Naive thymus-derived CD4-positive, alpha-beta T cell (primary cell): ENCODE measurements at regions not wholly inside any gene's neighbourhood (a gene's known extent, or its start where the extent isn't known, plus 50 kb on each side); places are given as distances from the start of the nearest gene placed in this dataset.

Experiments used
- ATAC-seq: fragments of 150-1000 bp; cut with Tn5 transposase; 2 replicates; pipeline ENCODE4 v1.10.0; 2021; ENCODE audit warnings: mild to moderate bottlenecking, moderate library complexity
- CTCF ChIA-PET: fragments of 350-600 bp; sonication (Branson Sonifier 250); formaldehyde crosslinking; loops from one replicate; lab custom pipeline; 2021; ENCODE audit warnings: antibody characterized with exemption; lab: Charles Lee
- POLR2A ChIA-PET: fragments of 350-600 bp; sonication (Branson Sonifier 250); formaldehyde crosslinking; loops from one replicate; lab custom pipeline; 2021; ENCODE audit warnings: antibody characterized with exemption, inconsistent platforms; lab: Charles Lee
- DNase-seq, 9 donors: peaks; one replicate each; pipeline versions ENCODE4 v3.0.0 to v3.0.0-alpha.2; 2020 to 2022; ENCODE audit warnings: mixed read lengths in 1 of 9
- H3K27ac ChIP-seq: one replicate; pipeline ENCODE4 v1.7.0; 2013; ENCODE audit warnings: mild to moderate bottlenecking, low read depth, low read length, moderate library complexity
- H3K27me3 ChIP-seq, 2 donors: one replicate each; pipeline ENCODE4 v1.7.0; 2013; ENCODE audit warnings: low read length in 2 of 2, mild to moderate bottlenecking in 2 of 2, moderate library complexity in 2 of 2; ENCODE audit not compliant: control insufficient read depth in 2 of 2, insufficient read depth in 2 of 2
- H3K36me3 ChIP-seq, 3 experiments: 1 replicate in 2 of 3; 2 replicates in 1 of 3; pipeline ENCODE4 v1.7.0; 2013; ENCODE audit warnings: low read length in 3 of 3, mild to moderate bottlenecking in 3 of 3, moderate library complexity in 1 of 3; ENCODE audit not compliant: insufficient read depth in 3 of 3, control insufficient read depth in 2 of 3
- H3K4me1 ChIP-seq, 2 donors: one replicate each; pipeline ENCODE4 v1.7.0; 2013; ENCODE audit warnings: low read length in 2 of 2, mild to moderate bottlenecking in 2 of 2, moderate library complexity in 1 of 2; ENCODE audit not compliant: control insufficient read depth in 2 of 2, insufficient read depth in 2 of 2
- H3K4me3 ChIP-seq: 2 replicates; pipeline ENCODE4 v1.7.0; 2013; ENCODE audit warnings: mild to moderate bottlenecking, low read length
- H3K9me3 ChIP-seq, 3 experiments: 1 replicate in 2 of 3; 2 replicates in 1 of 3; pipeline ENCODE4 v1.7.0; 2013; ENCODE audit warnings: low read length in 3 of 3; ENCODE audit not compliant: control insufficient read depth in 2 of 3
- H3K27ac Mint-ChIP-seq, 9 donors: one replicate each; pipeline ENCODE4 v1.8.0; 2020 to 2022; ENCODE audit warnings: mixed read lengths in 9 of 9, mild to moderate bottlenecking in 8 of 9, moderate library complexity in 5 of 9, inconsistent platforms in 2 of 9
- H3K27me3 Mint-ChIP-seq, 5 donors: one replicate each; pipeline ENCODE4 v1.8.0; 2021 to 2022; ENCODE audit warnings: mixed read lengths in 5 of 5, mild to moderate bottlenecking in 1 of 5
- H3K36me3 Mint-ChIP-seq, 5 donors: one replicate each; pipeline ENCODE4 v1.8.0; 2020 to 2022; ENCODE audit warnings: mixed read lengths in 5 of 5, mild to moderate bottlenecking in 3 of 5, inconsistent platforms in 1 of 5
- H3K4me1 Mint-ChIP-seq, 7 donors: one replicate each; pipeline ENCODE4 v1.8.0; 2020 to 2022; ENCODE audit warnings: mixed read lengths in 7 of 7, mild to moderate bottlenecking in 3 of 7, inconsistent platforms in 1 of 7
- H3K4me3 Mint-ChIP-seq, 10 donors: one replicate each; pipeline ENCODE4 v1.8.0; 2020 to 2022; ENCODE audit warnings: mild to moderate bottlenecking in 10 of 10, mixed read lengths in 10 of 10, moderate library complexity in 6 of 10, inconsistent platforms in 2 of 10
- H3K9me3 Mint-ChIP-seq, 11 donors: one replicate each; pipeline ENCODE4 v1.8.0; 2020 to 2022; ENCODE audit warnings: mixed read lengths in 11 of 11, mild to moderate bottlenecking in 4 of 11, inconsistent platforms in 1 of 11, moderate library complexity in 1 of 11
- intact Hi-C, 2 donors: fragments of 100-400 bp; cut with micrococcal nuclease; formaldehyde crosslinking; loops; one replicate each; pipeline ENCODE4 v1.15.1; 2023

GRCh38 chr3:152071315-152071714 is 197.4 kb upstream of the MBNL1 start:
- H3K27me3 Mint-ChIP-seq: peaks cover 0 to 9% (median 0%) of the 10 kb centered on the region in 5 donors
- Histone ChIP-seq H3K27me3 (no peaks in the 10 kb centered on the region), H3K4me3 (no peak overlapping the region), H3K4me1 (peaks cover 0 to 5% of the 10 kb centered on the region in 2 donors), H3K9me3 (no peaks in the 10 kb centered on the region), H3K36me3 (no peaks in the 10 kb centered on the region), H3K27ac (no peak overlapping the region)
- ChIA-PET CTCF (interaction anchor here (1.0 to 2.7 kb wide), 7 partner anchors 16 to 503 kb away, joined by 3 to 17 read pairs (median 4); no protein-coding TSS in a partner anchor), POLR2A (no interaction called here)
- no peak overlapping the region for H3K4me3 Mint-ChIP-seq
- DNase-seq (no peak), ATAC-seq (no peak)
- H3K27ac Mint-ChIP-seq: no peak overlapping the region
- intact Hi-C loops: loop anchor here (5.0 kb wide), 3 partner anchors 111 to 226 kb away; partner anchors contain the start of gene MBNL1 (in 1 of the 2)
- H3K4me1 Mint-ChIP-seq: peaks cover 0 to 6% (median 3%) of the 10 kb centered on the region in 7 donors
- peaks cover 0 to 9% (median 0%) of the 10 kb centered on the region in 11 donors for H3K9me3 Mint-ChIP-seq
- no peaks in the 10 kb centered on the region for H3K36me3 Mint-ChIP-seq

DNA sequence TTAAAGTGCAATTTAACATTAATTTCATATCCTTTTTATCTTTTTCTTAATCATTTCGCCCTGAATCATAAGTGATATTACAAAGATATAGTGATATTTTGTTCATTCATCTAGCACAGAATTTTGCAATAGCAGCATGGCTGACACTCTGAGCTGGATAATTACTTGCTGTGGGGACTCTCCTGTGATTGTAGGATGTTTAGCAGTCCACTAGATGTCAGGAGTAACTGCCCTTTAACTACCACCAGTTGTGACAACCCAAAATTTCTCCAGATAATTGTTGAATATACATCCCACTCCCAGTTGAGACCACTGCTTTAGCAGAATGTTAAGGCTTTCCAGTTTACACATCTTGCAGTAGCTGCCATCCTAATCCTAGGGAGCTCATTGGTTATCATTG is 196.8 kb upstream of the MBNL1 start:
- H3K36me3 Mint-ChIP-seq: no peaks in the 10 kb centered on the region
- H3K4me1 Mint-ChIP-seq: peaks cover 0 to 6% (median 3%) of the 10 kb centered on the region in 7 donors
- H3K4me3 Mint-ChIP-seq: no peak overlapping the region
- ChIA-PET POLR2A (interaction anchor here (0.6 kb wide), 1 partner anchor 197 kb away, joined by 3 read pairs; no protein-coding TSS in a partner anchor), CTCF (interaction anchor here (0.6 to 2.7 kb wide), 14 partner anchors 16 to 502 kb away, joined by 3 to 17 read pairs (median 4); no protein-coding TSS in a partner anchor)
- Histone ChIP-seq H3K4me3 (no peak overlapping the region), H3K27me3 (no peaks in the 10 kb centered on the region), H3K9me3 (no peaks in the 10 kb centered on the region), H3K4me1 (peaks cover 0 to 5% of the 10 kb centered on the region in 2 donors), H3K27ac (no peak overlapping the region), H3K36me3 (no peaks in the 10 kb centered on the region)
- DNase-seq (peak in 6 of 9 donors; percentile 10 to 43 (median 32)), ATAC-seq (peak; percentile 75)
- peaks cover 0 to 6% (median 0%) of the 10 kb centered on the region in 5 donors for H3K27me3 Mint-ChIP-seq
- no peak overlapping the region for H3K27ac Mint-ChIP-seq
- H3K9me3 Mint-ChIP-seq: peaks cover 0 to 9% (median 0%) of the 10 kb centered on the region in 11 donors
- intact Hi-C loops: loop anchor here (1.0 to 5.0 kb wide), 7 partner anchors 110 to 502 kb away; partner anchors contain the start of gene MBNL1 (in 1 of the 2)

GRCh38 chr3:152073267-152073666 is 195.5 kb upstream of the MBNL1 start:
- ATAC-seq: no peak
- POLR2A ChIA-PET: no interaction called here
- Histone ChIP-seq H3K27ac (no peak overlapping the region), H3K27me3 (no peaks in the 10 kb centered on the region), H3K4me1 (peaks cover 0 to 5% of the 10 kb centered on the region in 2 donors), H3K4me3 (no peak overlapping the region), H3K9me3 (no peaks in the 10 kb centered on the region), H3K36me3 (no peaks in the 10 kb centered on the region)
- intact Hi-C loops: loop anchor here (5.0 kb wide), 3 partner anchors 109 to 224 kb away; partner anchors contain the start of gene MBNL1 (in 1 of the 2)
- Mint-ChIP-seq H3K4me3 (no peak overlapping the region), H3K9me3 (peaks cover 0 to 9% (median 0%) of the 10 kb centered on the region in 11 donors), H3K36me3 (no peaks in the 10 kb centered on the region), H3K4me1 (peaks cover 0 to 6% (median 3%) of the 10 kb centered on the region in 7 donors), H3K27ac (peak overlapping the region in 1 of 9 donors; percentile 10), H3K27me3 (peaks cover 0 to 2% (median 0%) of the 10 kb centered on the region in 5 donors)
- CTCF ChIA-PET: interaction anchor here (1.4 to 2.7 kb wide), 5 partner anchors 359 to 451 kb away, joined by 3 to 17 read pairs (median 6); no protein-coding TSS in a partner anchor
- no peak for DNase-seq

GRCh38 chr3:152076148-152076547 is 192.6 kb upstream of the MBNL1 start:
- peaks cover 0 to 5% of the 10 kb centered on the region in 2 donors for H3K4me1 ChIP-seq
- H3K27ac ChIP-seq: no peak overlapping the region
- Mint-ChIP-seq H3K4me1 (peaks cover 0 to 6% (median 0%) of the 10 kb centered on the region in 7 donors), H3K27ac (no peak overlapping the region), H3K36me3 (peaks cover 0 to 5% (median 1%) of the 10 kb centered on the region in 5 donors), H3K27me3 (no peaks in the 10 kb centered on the region), H3K4me3 (no peak overlapping the region), H3K9me3 (peaks cover 0 to 12% (median 0%) of the 10 kb centered on the region in 11 donors)
- no peaks in the 10 kb centered on the region for H3K36me3 ChIP-seq
- CTCF ChIA-PET: no interaction called here
- POLR2A ChIA-PET: interaction anchor here (0.6 to 1.0 kb wide), 2 partner anchors 280 to 440 kb away, joined by 3 read pairs; no protein-coding TSS in a partner anchor
- no peaks in the 10 kb centered on the region for H3K27me3 ChIP-seq
- H3K4me3 ChIP-seq: no peak overlapping the region
- DNase-seq (peak in 2 of 9 donors; percentile 3 to 5), ATAC-seq (no peak)
- intact Hi-C loops: loop anchor here in 1 of 2 donors (1.0 to 5.0 kb wide), 3 partner anchors 193 to 396 kb away; partner anchors contain the start of gene MBNL1
- H3K9me3 ChIP-seq: no peaks in the 10 kb centered on the region

- DNase-seq (no peak), ATAC-seq (no peak)
- no peak overlapping the region for H3K4me3 ChIP-seq
- ChIA-PET POLR2A (no interaction called here), CTCF (no interaction called here)
- intact Hi-C loops: loop anchor here in 1 of 2 donors (5.0 kb wide), 1 partner anchor 207 kb away; no protein-coding TSS in a partner anchor
- peaks cover 0 to 5% of the 10 kb centered on the region in 2 donors for H3K4me1 ChIP-seq
- Mint-ChIP-seq H3K9me3 (peaks cover 0 to 15% (median 2%) of the 10 kb centered on the region in 11 donors), H3K27me3 (no peaks in the 10 kb centered on the region), H3K4me1 (peaks cover 0 to 5% (median 0%) of the 10 kb centered on the region in 7 donors), H3K27ac (peak overlapping the region in 1 of 9 donors; percentile 47), H3K4me3 (no peak overlapping the region), H3K36me3 (peaks cover 0 to 5% (median 1%) of the 10 kb centered on the region in 5 donors)
- no peaks in the 10 kb centered on the region for H3K9me3 ChIP-seq
- no peak overlapping the region for H3K27ac ChIP-seq
- no peaks in the 10 kb centered on the region for H3K27me3 ChIP-seq
- no peaks in the 10 kb centered on the region for H3K36me3 ChIP-seq
These were observed 188.7 kb upstream of the MBNL1 start for GRCh38 chr3:152079980-152080379.

DNA sequence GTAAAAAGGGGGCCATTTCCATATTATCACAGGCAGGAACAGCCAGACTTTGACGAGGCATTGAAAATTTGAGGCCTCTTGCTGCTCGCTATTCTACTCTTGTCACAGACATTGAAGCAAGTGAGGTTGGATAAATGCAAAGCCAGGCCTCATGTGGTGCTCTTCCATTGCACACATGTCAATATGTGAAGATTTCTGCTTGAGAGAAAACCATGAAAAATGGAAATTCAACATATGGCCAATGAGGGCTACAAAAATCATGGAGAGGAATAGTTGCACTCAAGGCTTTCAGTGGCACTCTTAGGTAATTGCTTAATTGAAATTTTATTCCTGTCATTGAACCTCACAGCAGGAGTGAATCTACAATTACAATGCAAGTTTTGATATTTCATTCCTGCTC is 185.6 kb upstream of the MBNL1 start:
- ChIA-PET CTCF (interaction anchor here (0.8 kb wide), 1 partner anchor 8 kb away, joined by 3 read pairs; no protein-coding TSS in a partner anchor), POLR2A (interaction anchor here (0.6 kb wide), 1 partner anchor 109 kb away, joined by 5 read pairs; no protein-coding TSS in a partner anchor)
- Histone ChIP-seq H3K27me3 (no peaks in the 10 kb centered on the region), H3K27ac (no peak overlapping the region), H3K9me3 (no peaks in the 10 kb centered on the region), H3K36me3 (no peaks in the 10 kb centered on the region), H3K4me3 (no peak overlapping the region), H3K4me1 (no peaks in the 10 kb centered on the region)
- no peak for DNase-seq
- Mint-ChIP-seq H3K27ac (no peak overlapping the region), H3K9me3 (peaks cover 0 to 15% (median 2%) of the 10 kb centered on the region in 11 donors), H3K4me3 (no peak overlapping the region), H3K36me3 (peaks cover 0 to 5% (median 3%) of the 10 kb centered on the region in 5 donors), H3K4me1 (no peaks in the 10 kb centered on the region), H3K27me3 (peaks cover 0 to 6% (median 0%) of the 10 kb centered on the region in 5 donors)
- intact Hi-C loops: no loop called here
- ATAC-seq: no peak
